ENCODE measurements at regions not wholly inside any gene's neighbourhood (a gene's known extent, or its start where the extent isn't known, plus 50 kb on each side); places are given as distances from the start of the nearest gene placed in this dataset.

DNA sequence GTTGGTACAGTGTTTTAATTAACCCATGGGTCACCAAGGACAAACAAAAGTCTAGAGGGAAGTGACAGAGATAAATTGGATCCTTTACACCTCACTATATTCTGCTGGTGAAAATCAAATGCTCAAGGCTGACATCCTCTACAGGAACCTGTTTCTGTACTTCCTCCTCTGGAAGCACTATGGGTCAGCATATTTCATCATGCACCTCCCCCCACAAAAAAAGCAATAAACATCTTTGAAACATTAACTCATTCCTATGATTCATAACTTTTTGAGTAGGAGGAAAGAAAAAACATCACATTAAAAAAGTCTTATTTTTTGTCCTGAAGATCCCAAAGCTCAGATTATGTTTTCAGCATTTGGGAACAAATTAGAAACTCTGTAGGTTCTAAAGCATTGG, 588.3 kb upstream of the SGCG start:
- DNase-seq (peak; percentile 0), ATAC-seq (ENCODE audit: low read depth) (no peak)
- Histone ChIP-seq H4K8ac (ENCODE audit: low read depth in 2 of 2, low read length in 2 of 2) (no peak overlapping the region), H3K23ac (ENCODE audit: low read depth, low read length) (no peak overlapping the region), H3K18ac (ENCODE audit: low read depth, low read length) (no peak overlapping the region), H2BK120ac (ENCODE audit: low read depth, low read length) (no peak overlapping the region), H3K56ac (ENCODE audit: extremely low read depth, insufficient read depth, low read length) (no peak overlapping the region), H3K4me3 (ENCODE audit: insufficient read depth, low read depth, low read length) (no peak overlapping the region), H3K9me3 (ENCODE audit: control insufficient read depth, insufficient read depth, low read length) (peaks cover 14% of the 10 kb centered on the region), H3K27ac (ENCODE audit: insufficient read depth, low read length) (no peak overlapping the region), H4K91ac (ENCODE audit: insufficient read depth, low read depth, low read length) (no peak overlapping the region), H4K20me1 (ENCODE audit: insufficient read depth, low read length) (no peaks in the 10 kb centered on the region), H2BK20ac (ENCODE audit: low read depth, low read length) (no peak overlapping the region), H3K4me2 (ENCODE audit: low read depth, low read length) (no peak overlapping the region), H3K79me1 (ENCODE audit: low read depth in 1 of 2, low read length in 2 of 2) (no peaks in the 10 kb centered on the region), H2BK15ac (ENCODE audit: low read depth, low read length) (no peak overlapping the region), H3K36me3 (ENCODE audit: control insufficient read depth, insufficient read depth, low read length) (no peaks in the 10 kb centered on the region), H3K9me1 (ENCODE audit: insufficient read depth, low read length) (no peaks in the 10 kb centered on the region), H3K14ac (replicated peaks; ENCODE audit: low read depth, low read length) (no peak overlapping the region), H2BK5ac (ENCODE audit: low read depth, low read length, poor library complexity, severe bottlenecking) (no peak overlapping the region), H2AK9ac (replicated peaks; ENCODE audit: low read depth, low read length, poor library complexity) (no peak overlapping the region), H3K27me3 (ENCODE audit: control insufficient read depth, insufficient read depth, low read length) (no peaks in the 10 kb centered on the region), H2AK5ac (ENCODE audit: low read depth, low read length) (no peak overlapping the region), H3K4me1 (ENCODE audit: control insufficient read depth, insufficient read depth, low read length) (no peaks in the 10 kb centered on the region), H3K4ac (ENCODE audit: low read depth, low read length) (no peak overlapping the region), H2AFZ (replicated peaks; ENCODE audit: low read length, poor library complexity) (no peak overlapping the region), H3K9ac (ENCODE audit: low read depth, low read length) (no peak overlapping the region), H4K5ac (ENCODE audit: low read depth, low read length) (no peak overlapping the region)
- POLR2A ChIA-PET (ENCODE audit: unreplicated experiment) = no interaction called here
- CTCF ChIA-PET = no interaction called here
- TF ChIP-seq RAD21 (IDR thresholded peaks at IDR 0.05; ENCODE audit: low read length) (no peak), RCOR1 (IDR thresholded peaks at IDR 0.05; ENCODE audit: insufficient replicate concordance, low read length) (no peak), NFE2L2 (IDR thresholded peaks at IDR 0.05; ENCODE audit: low read depth, low read length) (no peak), RFX5 (IDR thresholded peaks at IDR 0.05; ENCODE audit: low read depth, low read length) (no peak), MAFK (IDR thresholded peaks at IDR 0.05; ENCODE audit: low read depth, low read length) (no peak), BHLHE40 (IDR thresholded peaks at IDR 0.05; ENCODE audit: low read depth, low read length) (no peak), SMC3 (IDR thresholded peaks at IDR 0.05; ENCODE audit: low read depth, low read length) (no peak), FOS (IDR thresholded peaks at IDR 0.05; ENCODE audit: low read depth, low read length) (no peak), CEBPB (IDR thresholded peaks at IDR 0.05; ENCODE audit: low read depth, low read length) (no peak), MAZ (IDR thresholded peaks at IDR 0.05; ENCODE audit: borderline replicate concordance, low read depth, low read length) (no peak), POLR2A (IDR thresholded peaks at IDR 0.05; ENCODE audit: low read depth, low read length) (no peak), CHD1 (IDR thresholded peaks at IDR 0.05; ENCODE audit: low read depth, low read length) (no peak), MXI1 (IDR thresholded peaks at IDR 0.05; ENCODE audit: borderline replicate concordance, low read depth, low read length) (no peak)
- TF ChIP-seq, protein P1, sequence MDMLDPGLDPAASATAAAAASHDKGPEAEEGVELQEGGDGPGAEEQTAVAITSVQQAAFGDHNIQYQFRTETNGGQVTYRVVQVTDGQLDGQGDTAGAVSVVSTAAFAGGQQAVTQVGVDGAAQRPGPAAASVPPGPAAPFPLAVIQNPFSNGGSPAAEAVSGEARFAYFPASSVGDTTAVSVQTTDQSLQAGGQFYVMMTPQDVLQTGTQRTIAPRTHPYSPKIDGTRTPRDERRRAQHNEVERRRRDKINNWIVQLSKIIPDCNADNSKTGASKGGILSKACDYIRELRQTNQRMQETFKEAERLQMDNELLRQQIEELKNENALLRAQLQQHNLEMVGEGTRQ (IDR thresholded peaks at IDR 0.05; ENCODE audit: low read depth, low read length) = no peak
- TF ChIP-seq, protein P2, sequence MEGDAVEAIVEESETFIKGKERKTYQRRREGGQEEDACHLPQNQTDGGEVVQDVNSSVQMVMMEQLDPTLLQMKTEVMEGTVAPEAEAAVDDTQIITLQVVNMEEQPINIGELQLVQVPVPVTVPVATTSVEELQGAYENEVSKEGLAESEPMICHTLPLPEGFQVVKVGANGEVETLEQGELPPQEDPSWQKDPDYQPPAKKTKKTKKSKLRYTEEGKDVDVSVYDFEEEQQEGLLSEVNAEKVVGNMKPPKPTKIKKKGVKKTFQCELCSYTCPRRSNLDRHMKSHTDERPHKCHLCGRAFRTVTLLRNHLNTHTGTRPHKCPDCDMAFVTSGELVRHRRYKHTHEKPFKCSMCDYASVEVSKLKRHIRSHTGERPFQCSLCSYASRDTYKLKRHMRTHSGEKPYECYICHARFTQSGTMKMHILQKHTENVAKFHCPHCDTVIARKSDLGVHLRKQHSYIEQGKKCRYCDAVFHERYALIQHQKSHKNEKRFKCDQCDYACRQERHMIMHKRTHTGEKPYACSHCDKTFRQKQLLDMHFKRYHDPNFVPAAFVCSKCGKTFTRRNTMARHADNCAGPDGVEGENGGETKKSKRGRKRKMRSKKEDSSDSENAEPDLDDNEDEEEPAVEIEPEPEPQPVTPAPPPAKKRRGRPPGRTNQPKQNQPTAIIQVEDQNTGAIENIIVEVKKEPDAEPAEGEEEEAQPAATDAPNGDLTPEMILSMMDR (conservative IDR thresholded peaks at IDR 0.05; ENCODE audit: low read depth, low read length) = no peak
- TF ChIP-seq, protein P3, sequence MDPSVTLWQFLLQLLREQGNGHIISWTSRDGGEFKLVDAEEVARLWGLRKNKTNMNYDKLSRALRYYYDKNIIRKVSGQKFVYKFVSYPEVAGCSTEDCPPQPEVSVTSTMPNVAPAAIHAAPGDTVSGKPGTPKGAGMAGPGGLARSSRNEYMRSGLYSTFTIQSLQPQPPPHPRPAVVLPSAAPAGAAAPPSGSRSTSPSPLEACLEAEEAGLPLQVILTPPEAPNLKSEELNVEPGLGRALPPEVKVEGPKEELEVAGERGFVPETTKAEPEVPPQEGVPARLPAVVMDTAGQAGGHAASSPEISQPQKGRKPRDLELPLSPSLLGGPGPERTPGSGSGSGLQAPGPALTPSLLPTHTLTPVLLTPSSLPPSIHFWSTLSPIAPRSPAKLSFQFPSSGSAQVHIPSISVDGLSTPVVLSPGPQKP (IDR thresholded peaks at IDR 0.05; ENCODE audit: borderline replicate concordance, low read depth, low read length) = no peak
- dilution Hi-C loops (cut with HindIII; ENCODE audit: low sequenced_read_pairs, unreplicated experiment) (no loop called here), intact Hi-C loops (cut with micrococcal nuclease) (no loop called here), in situ Hi-C loops (cut with MboI; ENCODE audit: low sequenced_read_pairs) (no loop called here)
- no TSS peak for BruUV-seq (replicated peaks)
